ENCODE measurements at regions not wholly inside any gene's neighbourhood (a gene's known extent, or its start where the extent isn't known, plus 50 kb on each side); places are given as distances from the start of the nearest gene placed in this dataset.

GRCh38 chr16:76059701-76060100 lies 217.5 kb upstream of the CNTNAP4 start:
- H3K4me3 ChIP-seq (ENCODE audit: low read depth, low read length) = no peak overlapping the region
- no peak for DNase-seq (ENCODE audit: low read depth)
- no peak for TF ChIP-seq CTCF (IDR thresholded peaks at IDR 0.05; ENCODE audit: insufficient read depth, low read depth, low read length)

- no peak overlapping the region for H3K4me3 ChIP-seq (ENCODE audit: low read depth, low read length)
- TF ChIP-seq CTCF (IDR thresholded peaks at IDR 0.05; ENCODE audit: insufficient read depth, low read depth, low read length) = no peak
Measured at GRCh38 chr16:76071690-76072089, 205.5 kb upstream of the CNTNAP4 start.

GRCh38 chr16:76081967-76082366 lies 195.2 kb upstream of the CNTNAP4 start:
- TF ChIP-seq CTCF (IDR thresholded peaks at IDR 0.05; ENCODE audit: insufficient read depth, low read depth, low read length) = no peak
- DNase-seq (ENCODE audit: low read depth) = no peak

More at GRCh38 chr16:76071690-76072089, 205.5 kb upstream of the CNTNAP4 start:
- DNase-seq (ENCODE audit: low read depth) = no peak

GRCh38 chr16:76106647-76107046 lies 170.6 kb upstream of the CNTNAP4 start:
- DNase-seq (ENCODE audit: low read depth) = no peak
- no peak for TF ChIP-seq CTCF (IDR thresholded peaks at IDR 0.05; ENCODE audit: insufficient read depth, low read depth, low read length)
- H3K4me3 ChIP-seq (ENCODE audit: low read depth, low read length) = no peak overlapping the region

More at GRCh38 chr16:76081967-76082366, 195.2 kb upstream of the CNTNAP4 start:
- no peak overlapping the region for H3K4me3 ChIP-seq (ENCODE audit: low read depth, low read length)

- TF ChIP-seq CTCF (IDR thresholded peaks at IDR 0.05; ENCODE audit: insufficient read depth, low read depth, low read length) = no peak
- H3K4me3 ChIP-seq (ENCODE audit: low read depth, low read length) = no peak overlapping the region
- DNase-seq (ENCODE audit: low read depth) = no peak
Measured at GRCh38 chr16:76108460-76108859, 168.7 kb upstream of the CNTNAP4 start.

GRCh38 chr16:76114681-76115080 lies 162.5 kb upstream of the CNTNAP4 start:
- no peak for TF ChIP-seq CTCF (IDR thresholded peaks at IDR 0.05; ENCODE audit: insufficient read depth, low read depth, low read length)
- H3K4me3 ChIP-seq (ENCODE audit: low read depth, low read length) = no peak overlapping the region
- no peak for DNase-seq (ENCODE audit: low read depth)

GRCh38 chr16:76118344-76118743 lies 158.9 kb upstream of the CNTNAP4 start:
- TF ChIP-seq CTCF (IDR thresholded peaks at IDR 0.05; ENCODE audit: insufficient read depth, low read depth, low read length) = no peak

More at GRCh38 chr16:76118344-76118743, 158.9 kb upstream of the CNTNAP4 start:
- no peak for DNase-seq (ENCODE audit: low read depth)
- no peak overlapping the region for H3K4me3 ChIP-seq (ENCODE audit: low read depth, low read length)
